ENCODE measurements at regions not wholly inside any gene's neighbourhood (a gene's known extent, or its start where the extent isn't known, plus 50 kb on each side); places are given as distances from the start of the nearest gene placed in this dataset.

- Mint-ChIP-seq H3K9me3 (peaks cover 84% of the 10 kb centered on the region), H3K36me3 (ENCODE audit: low read depth) (peaks cover 29% of the 10 kb centered on the region; the same call in 2 of the 3 replicates), H3K4me3 (no peak overlapping the region), H3K27me3 (ENCODE audit: insufficient read depth, low read depth, poor library complexity) (peaks cover 2% of the 10 kb centered on the region), H3K27ac (no peak overlapping the region), H3K4me1 (no peaks in the 10 kb centered on the region)
- Histone ChIP-seq H3K36me3 (ENCODE audit: insufficient read depth) (no peaks in the 10 kb centered on the region), H3K9me2 (ENCODE audit: insufficient read depth) (no peaks in the 10 kb centered on the region), H3K27ac (ENCODE audit: low read depth) (no peak overlapping the region), H3K4me3 (no peak overlapping the region), H3K27me3 (ENCODE audit: insufficient read depth) (no peaks in the 10 kb centered on the region), H2AFZ (no peak overlapping the region), H3K4me2 (no peak overlapping the region), H3K79me2 (replicated peaks; ENCODE audit: insufficient read depth) (no peaks in the 10 kb centered on the region), H4K20me1 (replicated peaks; ENCODE audit: insufficient read depth) (no peaks in the 10 kb centered on the region; the same call in 1 of the 2 replicates), H3K4me1 (ENCODE audit: insufficient read depth) (peaks cover 5% of the 10 kb centered on the region), H3F3A (replicated peaks; ENCODE audit: low read depth) (no peaks in the 10 kb centered on the region)
- TF ChIP-seq ZNF331 (CRISPR knock-in tag; IDR thresholded peaks at IDR 0.05; ENCODE audit: low read depth) = no peak
- no peak for TF ChIP-seq JUNB (IDR thresholded peaks at IDR 0.05; ENCODE audit: unreplicated experiment)
- TF ChIP-seq, protein P1, sequence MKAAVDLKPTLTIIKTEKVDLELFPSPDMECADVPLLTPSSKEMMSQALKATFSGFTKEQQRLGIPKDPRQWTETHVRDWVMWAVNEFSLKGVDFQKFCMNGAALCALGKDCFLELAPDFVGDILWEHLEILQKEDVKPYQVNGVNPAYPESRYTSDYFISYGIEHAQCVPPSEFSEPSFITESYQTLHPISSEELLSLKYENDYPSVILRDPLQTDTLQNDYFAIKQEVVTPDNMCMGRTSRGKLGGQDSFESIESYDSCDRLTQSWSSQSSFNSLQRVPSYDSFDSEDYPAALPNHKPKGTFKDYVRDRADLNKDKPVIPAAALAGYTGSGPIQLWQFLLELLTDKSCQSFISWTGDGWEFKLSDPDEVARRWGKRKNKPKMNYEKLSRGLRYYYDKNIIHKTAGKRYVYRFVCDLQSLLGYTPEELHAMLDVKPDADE (IDR thresholded peaks at IDR 0.05) = no peak
- no peak for TF ChIP-seq STAT1 (IDR thresholded peaks at IDR 0.05; ENCODE audit: unreplicated experiment)
- TF ChIP-seq EZH2 (IDR thresholded peaks at IDR 0.05; ENCODE audit: low read depth, unreplicated experiment) = no peak
- no peak for TF ChIP-seq CREB1 (CRISPR knock-in tag; IDR thresholded peaks at IDR 0.05; ENCODE audit: low read depth)
- TF ChIP-seq REST (IDR thresholded peaks at IDR 0.05; ENCODE audit: unreplicated experiment) = no peak
- TF ChIP-seq, protein P2, sequence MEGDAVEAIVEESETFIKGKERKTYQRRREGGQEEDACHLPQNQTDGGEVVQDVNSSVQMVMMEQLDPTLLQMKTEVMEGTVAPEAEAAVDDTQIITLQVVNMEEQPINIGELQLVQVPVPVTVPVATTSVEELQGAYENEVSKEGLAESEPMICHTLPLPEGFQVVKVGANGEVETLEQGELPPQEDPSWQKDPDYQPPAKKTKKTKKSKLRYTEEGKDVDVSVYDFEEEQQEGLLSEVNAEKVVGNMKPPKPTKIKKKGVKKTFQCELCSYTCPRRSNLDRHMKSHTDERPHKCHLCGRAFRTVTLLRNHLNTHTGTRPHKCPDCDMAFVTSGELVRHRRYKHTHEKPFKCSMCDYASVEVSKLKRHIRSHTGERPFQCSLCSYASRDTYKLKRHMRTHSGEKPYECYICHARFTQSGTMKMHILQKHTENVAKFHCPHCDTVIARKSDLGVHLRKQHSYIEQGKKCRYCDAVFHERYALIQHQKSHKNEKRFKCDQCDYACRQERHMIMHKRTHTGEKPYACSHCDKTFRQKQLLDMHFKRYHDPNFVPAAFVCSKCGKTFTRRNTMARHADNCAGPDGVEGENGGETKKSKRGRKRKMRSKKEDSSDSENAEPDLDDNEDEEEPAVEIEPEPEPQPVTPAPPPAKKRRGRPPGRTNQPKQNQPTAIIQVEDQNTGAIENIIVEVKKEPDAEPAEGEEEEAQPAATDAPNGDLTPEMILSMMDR (conservative IDR thresholded peaks at IDR 0.05; ENCODE audit: low read depth in 2 of 2) = no peak
- TF ChIP-seq, protein P3, sequence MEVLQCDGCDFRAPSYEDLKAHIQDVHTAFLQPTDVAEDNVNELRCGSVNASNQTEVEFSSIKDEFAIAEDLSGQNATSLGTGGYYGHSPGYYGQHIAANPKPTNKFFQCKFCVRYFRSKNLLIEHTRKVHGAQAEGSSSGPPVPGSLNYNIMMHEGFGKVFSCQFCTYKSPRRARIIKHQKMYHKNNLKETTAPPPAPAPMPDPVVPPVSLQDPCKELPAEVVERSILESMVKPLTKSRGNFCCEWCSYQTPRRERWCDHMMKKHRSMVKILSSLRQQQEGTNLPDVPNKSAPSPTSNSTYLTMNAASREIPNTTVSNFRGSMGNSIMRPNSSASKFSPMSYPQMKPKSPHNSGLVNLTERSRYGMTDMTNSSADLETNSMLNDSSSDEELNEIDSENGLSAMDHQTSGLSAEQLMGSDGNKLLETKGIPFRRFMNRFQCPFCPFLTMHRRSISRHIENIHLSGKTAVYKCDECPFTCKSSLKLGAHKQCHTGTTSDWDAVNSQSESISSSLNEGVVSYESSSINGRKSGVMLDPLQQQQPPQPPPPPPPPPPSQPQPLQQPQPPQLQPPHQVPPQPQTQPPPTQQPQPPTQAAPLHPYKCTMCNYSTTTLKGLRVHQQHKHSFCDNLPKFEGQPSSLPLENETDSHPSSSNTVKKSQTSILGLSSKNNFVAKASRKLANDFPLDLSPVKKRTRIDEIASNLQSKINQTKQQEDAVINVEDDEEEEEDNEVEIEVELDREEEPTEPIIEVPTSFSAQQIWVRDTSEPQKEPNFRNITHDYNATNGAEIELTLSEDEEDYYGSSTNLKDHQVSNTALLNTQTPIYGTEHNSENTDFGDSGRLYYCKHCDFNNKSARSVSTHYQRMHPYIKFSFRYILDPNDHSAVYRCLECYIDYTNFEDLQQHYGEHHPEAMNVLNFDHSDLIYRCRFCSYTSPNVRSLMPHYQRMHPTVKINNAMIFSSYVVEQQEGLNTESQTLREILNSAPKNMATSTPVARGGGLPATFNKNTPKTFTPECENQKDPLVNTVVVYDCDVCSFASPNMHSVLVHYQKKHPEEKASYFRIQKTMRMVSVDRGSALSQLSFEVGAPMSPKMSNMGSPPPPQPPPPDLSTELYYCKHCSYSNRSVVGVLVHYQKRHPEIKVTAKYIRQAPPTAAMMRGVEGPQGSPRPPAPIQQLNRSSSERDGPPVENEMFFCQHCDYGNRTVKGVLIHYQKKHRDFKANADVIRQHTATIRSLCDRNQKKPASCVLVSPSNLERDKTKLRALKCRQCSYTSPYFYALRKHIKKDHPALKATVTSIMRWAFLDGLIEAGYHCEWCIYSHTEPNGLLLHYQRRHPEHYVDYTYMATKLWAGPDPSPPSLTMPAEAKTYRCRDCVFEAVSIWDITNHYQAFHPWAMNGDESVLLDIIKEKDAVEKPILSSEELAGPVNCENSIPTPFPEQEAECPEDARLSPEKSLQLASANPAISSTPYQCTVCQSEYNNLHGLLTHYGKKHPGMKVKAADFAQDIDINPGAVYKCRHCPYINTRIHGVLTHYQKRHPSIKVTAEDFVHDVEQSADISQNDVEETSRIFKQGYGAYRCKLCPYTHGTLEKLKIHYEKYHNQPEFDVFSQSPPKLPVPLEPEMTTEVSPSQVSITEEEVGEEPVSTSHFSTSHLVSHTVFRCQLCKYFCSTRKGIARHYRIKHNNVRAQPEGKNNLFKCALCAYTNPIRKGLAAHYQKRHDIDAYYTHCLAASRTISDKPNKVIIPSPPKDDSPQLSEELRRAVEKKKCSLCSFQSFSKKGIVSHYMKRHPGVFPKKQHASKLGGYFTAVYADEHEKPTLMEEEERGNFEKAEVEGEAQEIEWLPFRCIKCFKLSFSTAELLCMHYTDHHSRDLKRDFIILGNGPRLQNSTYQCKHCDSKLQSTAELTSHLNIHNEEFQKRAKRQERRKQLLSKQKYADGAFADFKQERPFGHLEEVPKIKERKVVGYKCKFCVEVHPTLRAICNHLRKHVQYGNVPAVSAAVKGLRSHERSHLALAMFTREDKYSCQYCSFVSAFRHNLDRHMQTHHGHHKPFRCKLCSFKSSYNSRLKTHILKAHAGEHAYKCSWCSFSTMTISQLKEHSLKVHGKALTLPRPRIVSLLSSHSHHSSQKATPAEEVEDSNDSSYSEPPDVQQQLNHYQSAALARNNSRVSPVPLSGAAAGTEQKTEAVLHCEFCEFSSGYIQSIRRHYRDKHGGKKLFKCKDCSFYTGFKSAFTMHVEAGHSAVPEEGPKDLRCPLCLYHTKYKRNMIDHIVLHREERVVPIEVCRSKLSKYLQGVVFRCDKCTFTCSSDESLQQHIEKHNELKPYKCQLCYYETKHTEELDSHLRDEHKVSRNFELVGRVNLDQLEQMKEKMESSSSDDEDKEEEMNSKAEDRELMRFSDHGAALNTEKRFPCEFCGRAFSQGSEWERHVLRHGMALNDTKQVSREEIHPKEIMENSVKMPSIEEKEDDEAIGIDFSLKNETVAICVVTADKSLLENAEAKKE (CRISPR knock-in tag; IDR thresholded peaks at IDR 0.05) = no peak
- TF ChIP-seq EZH2phosphoT487 (IDR thresholded peaks at IDR 0.05; ENCODE audit: unreplicated experiment) = no peak
- no peak for TF ChIP-seq ZNF114 (CRISPR knock-in tag; IDR thresholded peaks at IDR 0.05)
- TF ChIP-seq NANOG (IDR thresholded peaks at IDR 0.05; ENCODE audit: borderline replicate concordance) = no peak
- no peak for TF ChIP-seq POLR2AphosphoS5 (IDR thresholded peaks at IDR 0.05; ENCODE audit: low read depth)
- no peak for ATAC-seq
- no peak for DNase-seq (ENCODE audit: low spot score)
These were observed 287.8 kb downstream of the CHL1 start for GRCh38 chr3:484341-484740.

Measured in GM23338 (cell line).